Peyer's patch (tissue), 4 donors: ENCODE measurements at regions not wholly inside any gene's neighbourhood (a gene's known extent, or its start where the extent isn't known, plus 50 kb on each side); places are given as distances from the start of the nearest gene placed in this dataset.

Experiments
- DNase-seq, 3 donors: peaks; one replicate each; pipeline ENCODE4 v3.0.0-alpha.2; 2017 to 2019
- H3K27ac ChIP-seq, 4 donors: fragments of 200-600 bp; sonication (generic); one replicate each; pipeline ENCODE4 v1.5.1; 2016 to 2019
- H3K27me3 ChIP-seq, 2 donors: fragments of 200-600 bp; sonication (generic); one replicate each; pipeline ENCODE4 v1.5.1; 2019
- H3K36me3 ChIP-seq, 3 donors: fragments of 200-600 bp; sonication (generic); one replicate each; pipeline ENCODE4 v1.5.1; 2016 to 2019
- H3K4me1 ChIP-seq, 4 donors: fragments of 200-600 bp; sonication (generic); one replicate each; pipeline ENCODE4 v1.5.1; 2016 to 2019
- H3K4me3 ChIP-seq, 4 donors: fragments of 200-600 bp; sonication (generic); 1 replicate in 3 of 4; 2 replicates in 1 of 4; pipeline ENCODE4 v1.5.1; 2016 to 2019; ENCODE audit warnings: mild to moderate bottlenecking in 1 of 4
- H3K9me3 ChIP-seq, 4 donors: fragments of 200-600 bp; sonication (generic); one replicate each; pipeline ENCODE4 v1.5.1; 2016 to 2019; ENCODE audit warnings: mild to moderate bottlenecking in 1 of 4
- POLR2A ChIP-seq, 2 donors: fragments of 450-650 bp; IDR thresholded peaks; one replicate each; pipeline ENCODE4 v1.5.1; 2017; ENCODE audit warnings: antibody characterized with exemption in 2 of 2, mild to moderate bottlenecking in 2 of 2, moderate library complexity in 2 of 2
- TF ChIP-seq, protein P1 (sequence below), 6 experiments: fragments of 450-650 bp in 4 of 6; fragments of 200-600 bp in 2 of 6; sonication (generic) in 1 of 6; IDR thresholded peaks; one replicate each; pipeline ENCODE4 v1.5.1; 2017 to 2019; ENCODE audit warnings: antibody characterized with exemption in 6 of 6, mild to moderate bottlenecking in 3 of 6, moderate library complexity in 1 of 6

DNA sequence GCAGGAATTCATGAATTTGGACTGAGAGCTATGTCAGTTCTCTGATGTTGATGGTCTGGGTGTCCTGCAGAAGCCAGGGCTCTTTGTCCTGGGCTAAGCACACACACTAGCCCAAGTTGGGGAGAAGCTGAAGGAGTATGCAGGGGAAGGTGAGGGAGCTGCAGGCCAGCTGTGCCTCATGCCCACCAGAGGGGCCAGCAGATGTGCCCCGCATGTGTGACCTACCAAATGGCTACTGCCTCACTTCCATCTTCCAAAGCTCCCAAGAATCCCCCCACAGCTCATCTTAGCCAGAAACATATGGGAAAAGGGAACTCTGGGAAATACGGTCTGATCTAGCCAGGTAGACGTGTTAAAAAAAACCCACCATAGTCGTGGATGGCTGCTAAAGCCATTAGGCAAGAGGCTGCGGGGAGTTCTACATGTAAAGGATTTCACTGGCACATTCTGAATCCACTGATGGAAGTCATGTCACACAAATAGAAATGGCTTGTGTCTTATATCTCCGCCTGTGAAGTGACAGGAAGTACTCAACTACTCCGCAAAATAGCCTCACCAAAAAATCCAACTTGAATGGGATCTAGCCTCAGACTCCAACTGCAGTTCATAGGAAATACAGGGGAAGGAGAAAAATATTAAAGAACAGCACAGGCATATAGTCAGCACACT, 96.3 kb upstream of the CLMP start:
- no peaks in the 10 kb centered on the region for H3K36me3 ChIP-seq

DNA sequence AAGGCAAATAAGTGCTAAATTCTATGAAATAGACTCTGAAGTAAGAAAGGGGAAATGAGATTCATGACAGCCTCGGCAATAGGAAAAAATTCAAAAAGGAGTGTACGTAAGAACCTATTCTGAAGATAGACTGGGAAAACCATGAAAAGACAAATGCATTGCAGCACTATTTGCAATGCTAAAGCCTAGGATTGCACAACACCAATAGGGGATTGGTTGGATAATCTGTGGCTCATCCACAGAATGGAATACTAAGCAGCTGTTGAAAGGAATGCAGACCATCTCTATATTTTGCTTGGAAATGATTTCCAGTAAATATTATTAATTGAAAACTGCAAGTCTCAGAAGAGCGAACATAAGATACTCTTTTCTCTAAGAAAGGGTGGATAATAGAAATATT, 91.7 kb upstream of the CLMP start:
- Histone ChIP-seq H3K4me1 (no peaks in the 10 kb centered on the region), H3K4me3 (no peak overlapping the region), H3K27ac (no peak overlapping the region), H3K36me3 (no peaks in the 10 kb centered on the region), H3K27me3 (no peaks in the 10 kb centered on the region), H3K9me3 (no peaks in the 10 kb centered on the region)
- TF ChIP-seq, protein P1, sequence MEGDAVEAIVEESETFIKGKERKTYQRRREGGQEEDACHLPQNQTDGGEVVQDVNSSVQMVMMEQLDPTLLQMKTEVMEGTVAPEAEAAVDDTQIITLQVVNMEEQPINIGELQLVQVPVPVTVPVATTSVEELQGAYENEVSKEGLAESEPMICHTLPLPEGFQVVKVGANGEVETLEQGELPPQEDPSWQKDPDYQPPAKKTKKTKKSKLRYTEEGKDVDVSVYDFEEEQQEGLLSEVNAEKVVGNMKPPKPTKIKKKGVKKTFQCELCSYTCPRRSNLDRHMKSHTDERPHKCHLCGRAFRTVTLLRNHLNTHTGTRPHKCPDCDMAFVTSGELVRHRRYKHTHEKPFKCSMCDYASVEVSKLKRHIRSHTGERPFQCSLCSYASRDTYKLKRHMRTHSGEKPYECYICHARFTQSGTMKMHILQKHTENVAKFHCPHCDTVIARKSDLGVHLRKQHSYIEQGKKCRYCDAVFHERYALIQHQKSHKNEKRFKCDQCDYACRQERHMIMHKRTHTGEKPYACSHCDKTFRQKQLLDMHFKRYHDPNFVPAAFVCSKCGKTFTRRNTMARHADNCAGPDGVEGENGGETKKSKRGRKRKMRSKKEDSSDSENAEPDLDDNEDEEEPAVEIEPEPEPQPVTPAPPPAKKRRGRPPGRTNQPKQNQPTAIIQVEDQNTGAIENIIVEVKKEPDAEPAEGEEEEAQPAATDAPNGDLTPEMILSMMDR (IDR thresholded peaks at IDR 0.05): no peak
- TF ChIP-seq POLR2A (IDR thresholded peaks at IDR 0.05): no peak
- DNase-seq: no peak

More for the DNA sequence above, 96.3 kb upstream of the CLMP start:
- TF ChIP-seq, protein P1 (IDR thresholded peaks at IDR 0.05): no peak
- no peak for TF ChIP-seq POLR2A (IDR thresholded peaks at IDR 0.05)
- Histone ChIP-seq H3K4me1 (no peaks in the 10 kb centered on the region), H3K27ac (no peak overlapping the region), H3K27me3 (no peaks in the 10 kb centered on the region), H3K4me3 (no peak overlapping the region), H3K9me3 (no peaks in the 10 kb centered on the region)
- DNase-seq: no peak

DNA sequence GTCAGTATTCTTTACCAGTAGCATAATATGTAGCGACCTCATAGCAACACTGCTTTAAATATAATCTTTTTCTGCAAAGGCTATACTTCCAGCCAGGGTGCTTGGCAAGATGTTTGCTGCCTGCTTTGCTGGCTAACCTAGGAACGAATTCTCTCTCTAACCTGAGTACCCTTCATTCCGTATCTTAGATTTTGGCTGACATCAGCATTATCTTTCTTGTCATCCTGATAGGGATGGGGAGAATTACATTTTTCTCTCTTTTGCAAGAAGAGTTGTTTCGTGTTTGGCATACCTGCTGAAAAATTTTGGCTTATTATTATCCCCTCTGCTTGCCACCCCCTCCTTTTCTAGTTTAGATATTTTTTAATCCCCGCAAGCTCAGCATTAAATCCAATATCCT, 91.2 kb upstream of the CLMP start:
- DNase-seq: no peak
- Histone ChIP-seq H3K36me3 (no peaks in the 10 kb centered on the region), H3K9me3 (no peaks in the 10 kb centered on the region), H3K27ac (no peak overlapping the region), H3K4me3 (no peak overlapping the region), H3K27me3 (no peaks in the 10 kb centered on the region), H3K4me1 (no peaks in the 10 kb centered on the region)
- TF ChIP-seq, protein P1 (IDR thresholded peaks at IDR 0.05): no peak
- no peak for TF ChIP-seq POLR2A (IDR thresholded peaks at IDR 0.05)

DNA sequence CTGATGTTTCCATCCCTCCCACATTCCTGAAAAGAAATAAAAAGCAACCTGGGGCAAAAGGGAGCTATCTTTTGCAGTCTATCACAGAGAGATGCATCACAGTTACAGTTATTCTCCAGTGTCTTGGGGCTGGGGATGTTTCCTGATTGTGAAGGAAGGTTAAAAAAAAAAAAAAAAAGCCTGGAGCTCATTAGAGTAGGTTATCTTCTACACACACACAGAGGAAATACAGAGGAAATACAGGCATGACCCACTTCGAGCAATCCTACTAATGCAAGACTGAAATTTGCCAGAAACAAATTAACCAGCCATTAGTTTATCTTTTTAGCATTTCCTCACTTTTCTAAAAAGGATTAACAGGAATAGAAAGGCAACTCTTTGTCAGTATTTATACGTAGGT, 89.4 kb upstream of the CLMP start:
- Histone ChIP-seq H3K4me1 (no peaks in the 10 kb centered on the region), H3K9me3 (no peaks in the 10 kb centered on the region), H3K36me3 (no peaks in the 10 kb centered on the region), H3K27me3 (no peaks in the 10 kb centered on the region), H3K4me3 (no peak overlapping the region), H3K27ac (no peak overlapping the region)
- TF ChIP-seq, protein P1 (IDR thresholded peaks at IDR 0.05): no peak
- TF ChIP-seq POLR2A (IDR thresholded peaks at IDR 0.05): no peak
- no peak for DNase-seq

DNA sequence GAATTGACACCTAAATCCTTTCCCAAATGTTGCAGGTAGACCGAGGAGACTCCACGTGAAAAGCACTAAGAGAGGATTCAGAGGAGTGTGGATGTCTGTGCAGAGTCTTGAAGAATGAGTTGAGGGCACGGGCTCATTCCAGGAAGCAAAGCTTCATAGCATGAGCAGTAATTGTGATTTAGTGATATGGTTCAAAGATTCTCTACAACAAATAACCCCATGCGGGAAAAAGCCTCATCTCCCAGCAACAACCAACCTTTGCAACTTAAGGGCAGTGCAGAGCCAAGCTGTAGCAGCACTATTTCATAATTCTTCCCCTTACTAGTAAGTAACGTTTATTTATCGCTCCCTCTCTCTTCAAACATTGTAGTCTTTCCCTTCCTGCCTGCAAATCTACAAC, 87.5 kb upstream of the CLMP start:
- TF ChIP-seq, protein P1 (IDR thresholded peaks at IDR 0.05): no peak
- TF ChIP-seq POLR2A (IDR thresholded peaks at IDR 0.05): no peak
- H3K27me3 ChIP-seq: no peaks in the 10 kb centered on the region
- no peak overlapping the region for H3K4me3 ChIP-seq
- H3K9me3 ChIP-seq: no peaks in the 10 kb centered on the region
- no peaks in the 10 kb centered on the region for H3K36me3 ChIP-seq
- no peaks in the 10 kb centered on the region for H3K4me1 ChIP-seq
- DNase-seq: no peak
- no peak overlapping the region for H3K27ac ChIP-seq

DNA sequence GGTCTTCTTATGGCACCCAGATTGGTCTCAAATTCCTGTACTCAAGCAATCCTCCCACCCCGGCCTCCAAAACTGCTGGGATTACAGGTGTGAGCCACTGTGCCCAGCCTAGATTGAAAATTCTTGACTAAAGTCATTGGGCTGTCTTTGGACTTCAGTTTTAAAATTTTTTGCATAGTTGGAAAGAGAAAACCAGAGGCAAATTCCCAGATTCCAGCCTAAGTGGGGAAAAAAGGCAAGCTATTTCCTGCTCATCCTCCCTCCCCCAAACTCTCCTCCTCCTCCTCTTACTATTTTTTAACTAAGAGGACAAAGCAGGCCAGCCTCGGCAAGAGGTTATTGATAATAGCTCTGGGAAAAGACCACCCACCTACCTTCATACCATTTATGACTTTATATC, 78.6 kb upstream of the CLMP start:
- Histone ChIP-seq H3K4me1 (no peaks in the 10 kb centered on the region), H3K27ac (no peak overlapping the region), H3K9me3 (no peaks in the 10 kb centered on the region), H3K27me3 (no peaks in the 10 kb centered on the region), H3K36me3 (no peaks in the 10 kb centered on the region), H3K4me3 (no peak overlapping the region)
- no peak for DNase-seq
- TF ChIP-seq POLR2A (IDR thresholded peaks at IDR 0.05): no peak
- TF ChIP-seq, protein P1 (IDR thresholded peaks at IDR 0.05): no peak
